GM19395 (cell line): ENCODE measurements at regions not wholly inside any gene's neighbourhood (a gene's known extent, or its start where the extent isn't known, plus 50 kb on each side); places are given as distances from the start of the nearest gene placed in this dataset.

Source experiments
- ATAC-seq: cut with Tn5 transposase; IDR thresholded peaks from one replicate; pipeline ENCODE4 v1.9.1; 2021; ENCODE audit warnings: mild to moderate bottlenecking, moderate library complexity; ENCODE audit not compliant: unreplicated experiment

DNA sequence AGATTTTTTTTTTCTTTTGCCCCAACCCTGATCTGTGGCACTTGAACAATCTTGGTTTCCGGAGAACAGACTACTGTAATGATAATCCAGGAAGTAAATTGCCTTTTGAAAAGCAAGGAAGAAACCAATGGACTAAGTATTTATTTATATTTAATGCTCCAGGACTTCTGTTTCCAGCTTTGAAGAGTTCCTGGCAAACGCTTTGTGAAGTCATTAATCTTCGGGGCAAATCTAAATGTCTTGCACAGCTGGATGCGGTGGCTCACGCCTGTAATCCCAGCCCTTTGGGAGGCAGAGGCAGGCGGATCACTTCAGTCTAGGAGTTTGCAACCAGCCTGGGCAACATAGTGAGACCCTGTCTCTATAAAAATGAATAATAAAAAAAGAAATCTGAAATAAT, 135.1 kb upstream of the GATA6 start:
- no peak for ATAC-seq

DNA sequence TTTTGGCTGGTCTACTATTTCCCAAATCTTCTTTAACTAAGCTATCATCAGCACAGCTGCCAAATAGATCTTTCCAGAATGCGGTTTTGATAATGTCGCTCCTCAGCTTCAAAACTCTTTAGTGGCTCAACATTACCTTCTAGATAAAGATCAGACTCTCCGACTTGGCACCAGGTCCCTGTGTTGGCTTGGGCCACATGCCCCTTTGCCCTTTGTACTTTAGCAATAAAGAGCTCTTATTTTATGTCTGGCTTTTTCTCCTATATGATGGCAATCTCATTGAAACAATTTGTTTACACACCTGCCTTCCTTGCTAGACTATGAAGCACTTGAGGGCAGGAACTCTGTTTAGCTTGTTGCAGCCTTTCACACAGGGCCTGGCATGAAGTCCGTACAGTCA, 128.9 kb upstream of the GATA6 start:
- no peak for ATAC-seq

DNA sequence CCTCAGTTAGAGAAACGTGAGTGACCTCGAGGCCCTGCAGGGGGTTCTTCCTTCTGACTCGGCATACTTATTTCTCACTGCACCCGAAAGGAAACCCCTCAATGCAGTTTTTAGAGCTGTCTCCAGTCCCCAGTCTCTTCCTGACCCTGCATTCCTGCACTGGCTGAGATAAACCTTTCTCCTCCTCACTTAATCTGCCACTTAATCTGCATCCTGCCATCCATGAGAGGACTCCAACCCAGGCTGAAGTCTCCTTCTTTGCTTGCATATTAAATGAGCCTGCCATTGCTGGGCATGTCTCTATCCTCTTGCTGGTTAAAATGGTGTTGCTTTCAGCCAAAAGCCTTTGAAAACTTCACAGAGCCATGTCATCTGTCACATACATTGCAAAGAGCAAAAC, 125.6 kb upstream of the GATA6 start:
- no peak for ATAC-seq

DNA sequence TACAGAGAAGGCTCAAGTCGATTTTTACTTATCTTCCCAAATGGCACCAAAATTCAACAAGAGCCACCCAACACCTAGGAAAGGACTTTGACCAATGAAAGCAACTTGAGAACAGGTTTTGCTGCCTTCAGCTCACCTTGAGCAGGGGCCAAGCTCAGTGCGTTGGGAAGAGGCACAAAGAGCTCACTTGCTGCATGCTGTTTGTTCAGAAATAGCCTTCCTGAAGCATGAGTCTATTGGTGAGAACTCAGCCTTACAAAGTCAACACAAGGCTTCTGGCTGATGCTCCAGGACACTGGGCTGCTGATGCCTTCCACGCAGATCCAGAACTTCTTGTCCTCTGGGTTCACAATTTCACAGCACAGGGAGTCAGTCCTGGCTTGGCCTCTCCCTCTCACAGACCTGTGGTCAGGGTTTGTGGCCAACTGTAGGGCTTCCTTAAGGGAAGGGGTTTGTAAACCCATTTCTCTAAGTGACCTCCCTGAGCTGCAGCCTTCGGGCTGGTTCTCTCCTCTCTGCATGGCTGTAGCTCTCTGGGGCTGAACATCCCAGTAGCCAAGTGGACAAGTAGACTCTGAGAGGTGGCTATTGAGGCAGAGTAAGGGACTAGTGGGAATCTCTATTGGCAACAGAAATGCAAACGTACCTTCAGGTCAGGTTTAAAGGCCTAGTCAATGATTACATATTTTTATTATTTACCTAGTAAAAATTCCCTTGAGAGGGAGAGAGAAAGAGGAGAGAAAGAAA, 124.7 kb upstream of the GATA6 start:
- no peak for ATAC-seq

DNA sequence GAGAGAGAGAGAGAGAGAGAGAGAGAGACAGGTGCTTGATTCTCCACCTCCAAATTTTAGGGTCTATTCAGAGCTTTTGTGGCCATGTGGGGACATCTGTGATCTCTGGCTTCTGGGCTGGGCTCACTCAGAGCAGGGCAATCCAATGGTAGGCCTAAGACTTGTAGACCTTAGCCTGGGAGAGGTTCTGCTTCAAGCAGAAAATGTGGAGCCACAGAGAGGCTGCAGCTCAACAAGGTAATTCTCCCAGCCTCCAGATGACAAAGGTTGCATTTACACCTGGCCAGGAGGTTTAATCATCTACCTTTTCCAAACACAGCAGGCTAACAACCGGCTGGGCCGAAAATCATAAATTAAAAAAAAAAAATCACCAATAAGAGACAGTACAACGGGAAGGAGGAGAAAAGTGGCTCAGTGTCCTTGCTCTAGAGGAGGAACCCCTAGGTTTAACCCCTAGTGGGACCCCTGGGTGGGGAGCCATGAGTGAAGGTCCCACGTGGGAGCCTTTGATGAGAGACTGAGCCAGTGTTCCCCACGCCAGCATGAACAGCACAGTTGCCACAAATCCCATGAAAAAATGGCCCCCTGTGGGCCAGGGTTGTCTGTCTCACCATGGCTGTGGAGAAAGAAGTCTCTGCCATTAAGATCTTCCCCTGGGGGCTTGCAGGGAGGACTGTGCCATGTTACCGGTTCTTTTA, 124.0 kb upstream of the GATA6 start:
- ATAC-seq = no peak

DNA sequence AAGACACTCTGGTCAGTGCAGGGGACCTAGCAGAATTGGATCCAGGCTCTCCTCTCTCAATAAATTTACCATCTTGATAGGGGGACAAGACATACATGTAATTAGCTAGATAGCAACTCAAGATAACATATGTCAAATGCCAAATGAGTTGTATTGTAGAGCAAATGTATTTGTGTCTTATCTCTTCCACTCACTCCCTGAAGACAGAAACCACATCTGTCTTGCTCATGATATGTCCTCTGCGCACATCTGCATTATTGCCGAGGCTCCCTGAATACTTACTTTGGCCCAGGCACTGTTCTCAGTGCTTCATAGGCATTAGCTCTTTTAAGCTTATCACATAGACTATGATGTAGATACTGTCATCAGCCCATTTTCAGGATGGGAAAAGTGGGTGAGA, 122.9 kb upstream of the GATA6 start:
- ATAC-seq = no peak

DNA sequence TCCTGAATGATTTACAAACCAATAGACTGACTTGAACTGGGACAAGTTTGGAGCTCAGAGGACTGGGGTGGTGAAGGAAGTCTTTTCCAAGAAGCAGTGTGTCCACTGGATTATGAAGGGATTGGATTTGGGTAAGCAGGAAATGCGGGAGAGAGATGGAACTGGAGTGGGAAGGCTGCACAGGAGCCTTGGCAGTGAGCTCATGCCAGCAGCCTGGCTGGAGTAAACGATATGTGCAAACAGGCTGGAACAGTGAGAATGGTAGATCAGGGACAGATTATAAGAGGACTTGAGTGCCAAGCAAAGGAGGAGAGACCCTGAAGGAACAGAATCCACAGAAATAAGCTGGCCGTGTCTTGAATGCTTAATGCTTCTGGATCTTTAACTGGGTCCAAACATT, 121.9 kb upstream of the GATA6 start:
- ATAC-seq = no peak

DNA sequence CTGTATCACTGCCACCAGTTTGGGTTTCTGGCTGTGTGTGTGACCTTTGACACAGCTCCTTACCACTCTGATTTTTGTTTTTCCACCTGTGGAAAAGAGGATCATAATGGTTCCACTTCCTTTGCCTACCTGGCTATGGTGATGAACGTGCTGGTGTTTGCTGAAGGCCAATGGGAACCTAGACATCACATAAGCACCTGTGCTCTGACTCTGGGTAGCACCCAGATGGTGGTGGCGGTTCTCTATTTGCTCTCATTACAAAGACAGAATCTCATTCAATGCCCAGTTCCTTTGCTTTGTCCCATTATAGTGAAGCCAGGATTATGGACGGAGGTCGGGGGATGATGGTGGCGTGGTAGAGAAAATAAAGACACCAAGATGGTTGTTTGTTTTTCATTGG, 121.2 kb upstream of the GATA6 start:
- ATAC-seq = no peak

DNA sequence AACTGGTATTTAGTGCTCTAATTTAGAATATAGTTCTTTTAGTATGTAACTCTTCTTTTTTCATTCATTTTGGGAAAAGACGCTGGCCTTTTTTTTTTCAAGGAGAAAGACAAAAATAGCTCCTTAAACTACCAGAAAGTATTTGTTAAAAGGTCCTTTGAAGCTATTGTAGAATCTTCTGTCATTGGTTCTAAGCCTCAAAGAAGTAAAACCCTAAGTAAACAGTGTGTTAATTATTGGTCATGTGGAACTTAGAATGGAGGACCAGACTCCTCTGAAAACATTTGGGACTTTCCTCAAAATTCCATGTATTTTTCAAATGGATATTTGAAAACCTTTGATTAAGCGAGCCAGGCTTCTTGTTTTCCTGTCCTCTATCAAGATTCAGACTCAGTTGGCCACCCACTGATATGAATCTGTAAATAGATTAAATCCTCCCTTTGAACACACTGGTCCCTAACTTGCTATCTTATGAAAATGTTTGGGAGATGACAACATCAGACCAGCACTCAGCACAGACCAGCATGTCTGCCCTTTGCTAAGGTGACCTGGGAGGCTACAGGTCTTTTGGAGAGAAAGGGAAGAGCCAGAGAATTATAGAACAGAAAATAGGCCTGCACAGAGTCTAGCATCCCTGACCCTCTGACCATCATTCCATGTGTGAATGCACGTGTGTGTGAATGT, 120.3 kb upstream of the GATA6 start:
- ATAC-seq = no peak

DNA sequence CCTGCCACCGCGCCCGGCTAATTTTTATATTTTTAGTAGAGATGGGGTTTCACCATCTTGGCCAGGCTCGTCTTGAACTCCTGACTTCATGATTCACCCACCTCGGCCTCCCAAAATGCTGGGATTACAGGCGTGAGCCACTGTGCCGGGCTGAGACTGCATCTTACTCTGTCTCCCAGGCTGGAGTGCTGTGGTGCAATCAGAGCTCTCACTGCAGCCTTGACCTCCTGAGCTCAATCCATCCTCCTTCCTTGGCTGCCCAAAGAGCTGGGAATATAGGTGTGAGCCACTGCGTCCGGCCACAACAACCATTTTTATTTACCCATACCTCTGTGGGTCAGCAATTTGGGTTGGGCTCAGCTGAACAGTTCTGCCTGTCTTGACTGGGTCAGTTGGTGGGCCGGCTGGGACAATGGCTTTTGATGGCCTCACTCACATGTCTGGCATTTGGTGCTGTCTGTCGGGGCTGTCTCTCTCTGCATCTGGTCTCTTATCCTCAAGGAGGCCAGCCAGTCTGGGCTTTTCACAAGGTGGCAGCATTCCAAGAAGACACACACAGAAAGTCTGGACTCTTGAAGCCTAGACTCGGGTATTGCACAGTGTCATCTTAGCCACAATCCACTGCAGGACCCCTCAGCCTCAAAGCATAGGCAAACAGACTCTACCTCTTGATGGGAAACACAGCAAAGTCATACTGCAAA, 116.8 kb upstream of the GATA6 start:
- ATAC-seq = no peak

DNA sequence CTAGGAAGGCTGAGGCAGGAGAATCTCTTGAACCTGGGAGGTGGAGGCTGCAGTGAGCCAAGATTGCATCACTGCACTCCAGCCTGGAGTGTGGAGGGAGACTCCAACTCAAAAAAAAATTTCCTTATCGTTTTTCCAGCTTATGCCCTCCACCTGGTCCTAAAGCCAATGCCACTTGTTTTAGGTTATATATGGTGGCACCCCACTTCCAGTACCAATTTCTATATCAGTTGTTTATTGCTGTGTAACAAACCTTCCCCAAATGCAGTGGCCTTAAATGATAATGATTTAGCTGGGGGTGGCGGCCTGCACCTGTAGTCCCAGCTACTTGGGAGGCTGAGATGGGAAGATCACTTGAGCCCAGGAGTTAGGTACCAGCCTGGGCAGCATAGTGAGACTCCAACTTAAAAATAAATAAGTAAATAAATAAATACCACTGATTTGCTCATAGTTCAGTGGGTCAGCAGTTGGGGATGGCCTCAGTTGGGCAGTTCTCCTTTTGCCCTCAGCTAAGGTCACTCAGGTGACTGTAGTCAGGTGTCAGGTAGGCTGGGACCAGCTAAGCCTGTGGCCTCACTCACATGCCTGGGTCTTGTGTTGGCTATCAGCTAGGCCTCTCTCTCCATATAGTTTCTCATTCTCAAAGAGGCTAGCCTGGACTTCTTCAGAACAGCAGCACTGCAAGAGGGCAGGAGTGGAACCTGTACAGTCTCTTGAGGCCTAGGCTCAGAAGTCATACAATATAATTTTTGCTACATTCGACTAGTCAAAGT, 113.7 kb upstream of the GATA6 start:
- no peak for ATAC-seq

DNA sequence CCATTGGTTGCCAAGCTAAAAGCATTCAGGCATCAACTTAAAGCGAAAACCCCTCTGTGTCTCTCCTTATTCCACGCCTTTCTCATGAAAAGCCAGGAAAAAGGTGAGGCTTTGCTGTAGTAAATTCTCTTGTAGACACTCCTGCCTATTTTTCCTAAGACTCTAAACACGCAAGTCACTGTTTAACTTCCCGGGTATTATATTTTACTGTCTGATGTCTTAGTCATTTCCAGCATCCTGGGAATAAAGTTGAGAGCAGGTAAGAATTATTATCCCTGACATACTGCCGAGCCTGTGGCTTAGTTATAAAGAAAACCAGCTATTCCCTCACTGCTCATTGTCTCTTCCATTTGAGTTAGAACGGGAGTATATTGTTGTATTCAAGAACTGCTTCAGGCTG, 112.4 kb upstream of the GATA6 start:
- no peak for ATAC-seq

DNA sequence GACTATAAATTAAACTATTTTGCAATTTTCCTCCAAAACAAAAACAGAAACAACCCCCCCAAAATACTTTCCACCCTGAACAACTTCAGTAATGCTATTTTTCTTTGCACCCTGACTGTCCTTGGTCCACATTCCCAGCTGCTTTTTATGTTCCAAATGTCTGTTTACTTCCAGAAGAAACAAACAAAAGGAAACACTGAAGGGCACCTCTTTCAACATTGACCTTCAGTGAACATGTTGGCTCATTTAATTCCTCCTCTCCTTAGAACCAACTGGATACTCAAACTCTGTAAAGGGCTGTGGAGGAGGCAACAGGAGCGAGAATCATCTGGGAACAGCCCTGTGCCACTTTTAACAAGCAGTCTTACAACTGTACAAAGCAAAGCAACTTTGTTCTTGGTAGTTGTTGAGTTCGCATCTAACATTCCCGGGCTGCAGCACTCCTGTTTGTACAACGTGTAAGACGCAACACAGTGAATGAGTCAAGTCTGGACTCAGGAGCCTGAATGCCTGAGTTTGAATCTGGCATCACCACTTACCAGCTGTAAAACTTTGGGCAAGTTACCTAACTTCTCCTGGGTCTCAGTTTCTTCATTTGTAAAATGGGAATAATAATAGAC, 111.4 kb upstream of the GATA6 start:
- no peak for ATAC-seq

DNA sequence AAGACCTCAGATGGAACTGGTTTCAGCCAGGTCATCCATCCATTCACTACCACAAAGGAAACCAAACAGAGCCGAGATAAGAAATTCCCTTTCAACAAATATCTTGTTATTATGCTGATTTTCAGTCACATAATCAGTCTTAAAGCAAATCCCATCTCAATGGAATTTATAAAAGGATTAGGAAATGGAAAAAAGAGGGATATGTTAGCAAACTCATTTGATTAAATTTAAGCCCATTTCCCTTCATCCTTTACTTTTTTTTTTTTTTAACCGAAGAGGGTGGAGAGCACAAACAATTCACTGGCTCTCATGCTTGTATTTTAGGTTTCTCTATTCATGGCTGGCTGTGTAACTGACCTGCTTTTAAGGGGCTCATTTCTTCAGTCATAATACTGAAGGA, 109.0 kb upstream of the GATA6 start:
- no peak for ATAC-seq

DNA sequence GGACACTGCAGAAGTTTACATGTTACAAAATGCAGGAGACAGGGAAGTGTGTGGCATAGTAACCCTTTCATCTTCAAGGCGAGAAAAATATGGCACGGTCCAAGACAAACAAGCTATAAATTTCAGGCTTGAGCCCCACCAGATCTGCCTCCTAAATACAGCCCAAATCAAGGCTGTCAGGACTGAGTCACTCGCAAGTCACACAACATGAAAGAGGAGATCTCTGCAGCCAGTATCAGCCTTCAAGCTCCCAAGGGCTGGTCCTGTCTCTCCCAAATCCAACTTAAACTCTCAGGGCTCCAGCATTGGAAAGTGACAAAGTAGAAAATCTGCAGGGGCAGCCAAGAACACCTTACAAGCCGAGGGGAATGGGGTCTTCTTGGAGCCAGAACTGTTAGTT, 106.3 kb upstream of the GATA6 start:
- no peak for ATAC-seq

DNA sequence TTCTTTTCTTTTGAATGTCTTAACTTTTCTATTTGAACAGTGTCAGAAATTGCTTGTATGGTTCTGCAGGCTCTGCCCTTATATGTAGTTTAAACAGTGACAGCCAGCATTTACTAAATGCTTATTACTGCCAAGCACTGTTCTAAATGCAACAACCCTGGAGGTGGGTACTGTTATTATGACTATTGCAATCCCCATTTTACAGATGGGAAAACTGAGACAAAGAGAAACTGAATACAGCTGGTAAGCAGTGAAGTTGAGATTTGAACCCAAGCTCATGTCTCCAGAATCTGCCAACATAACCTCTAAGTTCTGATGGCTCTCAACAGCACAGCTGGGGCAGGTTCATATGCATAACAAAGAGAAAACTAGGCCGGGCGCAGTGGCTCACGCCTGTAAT, 105.7 kb upstream of the GATA6 start:
- no peak for ATAC-seq

DNA sequence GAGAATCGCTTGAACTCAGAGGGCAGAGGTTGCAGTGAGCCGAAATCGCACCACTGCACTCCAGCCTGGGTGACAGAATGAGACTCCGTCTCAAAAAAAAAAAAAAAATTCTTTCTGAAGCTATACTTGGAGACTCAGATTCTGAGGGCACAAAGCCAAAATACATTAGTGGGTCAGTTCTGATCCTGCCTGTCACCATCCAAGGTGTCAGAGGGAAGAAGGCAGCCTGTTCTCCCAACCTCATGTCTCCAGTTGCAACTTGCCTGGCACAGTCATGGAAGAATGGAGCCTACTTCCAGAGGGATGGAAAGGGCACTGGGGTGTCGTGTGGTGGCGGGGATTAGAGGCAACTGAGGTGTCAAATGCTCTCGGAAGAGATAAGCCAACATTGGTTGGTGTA, 104.8 kb upstream of the GATA6 start:
- ATAC-seq = no peak

DNA sequence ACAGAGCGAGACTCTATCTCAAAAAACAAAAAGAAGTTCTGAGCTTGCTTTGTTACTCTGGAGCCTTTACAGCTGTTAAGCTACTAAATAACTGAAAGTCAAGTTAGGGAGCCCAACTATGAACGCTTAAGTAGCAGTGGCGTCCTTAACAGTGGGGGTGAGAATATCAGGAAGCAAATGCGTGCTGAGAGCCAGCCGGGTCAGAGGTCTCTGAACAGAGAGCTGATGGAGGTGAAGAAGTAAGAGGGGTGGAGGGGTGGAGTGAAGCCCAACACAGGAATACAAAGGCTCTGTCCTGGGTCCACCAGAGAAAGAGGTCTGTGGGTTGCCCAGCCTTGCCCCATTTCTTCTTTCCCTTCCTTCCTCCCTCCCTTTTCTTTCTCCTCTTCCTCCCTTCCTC, 104.1 kb upstream of the GATA6 start:
- no peak for ATAC-seq

DNA sequence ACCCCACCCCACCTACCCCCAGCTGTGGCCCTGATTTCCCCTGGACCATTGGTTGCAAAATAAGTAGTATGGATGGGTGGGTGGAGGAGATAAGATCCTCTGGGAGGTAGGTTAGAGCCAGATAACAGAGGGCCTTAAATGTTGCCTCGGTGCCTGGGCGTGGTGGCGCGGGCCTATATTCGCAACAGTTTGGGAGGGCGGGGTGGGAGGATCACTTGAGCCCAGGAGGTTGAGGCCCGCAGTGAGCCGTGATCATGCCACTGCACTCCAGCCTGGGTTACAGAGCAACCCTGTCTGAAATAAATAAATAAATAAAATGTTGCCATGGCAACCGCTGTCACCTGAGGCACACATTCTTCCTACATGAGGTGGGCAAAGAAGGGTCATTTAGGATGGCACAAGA, 103.3 kb upstream of the GATA6 start:
- no peak for ATAC-seq

DNA sequence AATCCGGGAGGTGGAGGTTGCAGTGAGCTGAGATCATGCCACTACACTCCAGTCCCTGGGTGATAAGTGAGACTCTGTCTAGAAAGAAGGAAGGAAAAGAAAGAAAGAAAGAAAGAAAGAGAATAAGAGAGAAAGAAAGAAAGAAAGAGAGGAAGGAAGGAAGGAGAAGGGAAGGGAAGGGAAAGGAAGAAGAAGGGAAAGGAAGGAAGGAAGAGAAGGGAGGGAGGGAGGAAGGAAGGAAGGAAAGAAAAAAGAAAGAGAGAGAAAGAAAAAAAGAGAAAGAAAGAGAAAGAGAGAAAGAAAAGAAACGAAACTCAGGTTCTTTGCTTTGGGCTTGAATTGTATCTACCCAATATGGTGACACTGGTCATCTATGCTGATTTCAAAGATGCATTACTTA, 102.3 kb upstream of the GATA6 start:
- ATAC-seq = no peak
